SU-DHL-6 (cell line): ENCODE measurements at regions not wholly inside any gene's neighbourhood (a gene's known extent, or its start where the extent isn't known, plus 50 kb on each side); places are given as distances from the start of the nearest gene placed in this dataset.

Experiments
- H2AFZ ChIP-seq: fragments of 200-600 bp; sonication (generic); 2 replicates; pipeline ENCODE4 v1.6.1; 2014; ENCODE audit warnings: low read depth, mild to moderate bottlenecking, moderate library complexity, mixed read lengths, antibody characterized with exemption, low read length; ENCODE audit not compliant: severe bottlenecking
- H3F3A ChIP-seq: fragments of 200-600 bp; shearing (Covaris generic); 2 replicates; pipeline ENCODE4 v1.6.0; 2016; ENCODE audit warnings: antibody characterized with exemption, mild to moderate bottlenecking; ENCODE audit not compliant: insufficient read depth
- H3K27ac ChIP-seq: fragments of 200-600 bp; sonication (generic); 2 replicates; pipeline ENCODE4 v1.5.1; 2016; ENCODE audit warnings: low read depth, mild to moderate bottlenecking, low read length, moderate library complexity, mixed read lengths
- H3K27me3 ChIP-seq: fragments of 200-600 bp; sonication (generic), shearing (Covaris generic); 2 replicates; pipeline ENCODE4 v1.6.0; 2014; ENCODE audit warnings: mild to moderate bottlenecking, low read length
- H3K36me3 ChIP-seq: fragments of 200-600 bp; sonication (generic); 2 replicates; pipeline ENCODE4 v1.6.1; 2014; ENCODE audit warnings: mild to moderate bottlenecking, low read length, mixed read lengths
- H3K4me2 ChIP-seq: fragments of 300-600, 200-600 bp; shearing (Covaris generic), sonication (generic); 2 replicates; pipeline ENCODE4 v1.6.0; 2014; ENCODE audit warnings: low read length, low read depth, mild to moderate bottlenecking; ENCODE audit not compliant: poor library complexity, severe bottlenecking
- H3K4me3 ChIP-seq: fragments of 200-600 bp; sonication (generic); 2 replicates; pipeline ENCODE4 v1.5.1; 2014; ENCODE audit warnings: antibody characterized with exemption, low read length, mild to moderate bottlenecking, mixed read lengths; ENCODE audit not compliant: insufficient read depth, poor library complexity, severe bottlenecking
- H3K79me2 ChIP-seq: fragments of 200-600 bp; sonication (generic); 2 replicates; pipeline ENCODE4 v1.6.1; 2014; ENCODE audit warnings: mild to moderate bottlenecking, low read length, moderate library complexity; ENCODE audit not compliant: insufficient read depth
- H3K9ac ChIP-seq: fragments of 200-600 bp; sonication (generic); 2 replicates; pipeline ENCODE4 v1.7.0; 2014; ENCODE audit warnings: mild to moderate bottlenecking, low read length
- H3K9me2 ChIP-seq: fragments of 200-600 bp; sonication (generic); replicated peaks from 2 replicates; pipeline ENCODE4 v1.6.1; 2014; ENCODE audit warnings: low read length; ENCODE audit not compliant: insufficient read depth
- H3K9me3 ChIP-seq: fragments of 200-600 bp; sonication (generic); 2 replicates; pipeline ENCODE4 v1.6.1; 2014; ENCODE audit warnings: low read length, mixed read lengths; ENCODE audit not compliant: insufficient read depth
- H4K20me1 ChIP-seq: fragments of 200-600 bp; sonication (generic); 2 replicates; pipeline ENCODE4 v1.6.1; 2014; ENCODE audit warnings: low read depth, mild to moderate bottlenecking, antibody characterized with exemption, low read length, moderate library complexity, mixed read lengths
- EZH2phosphoT487 ChIP-seq: fragments of 200-600 bp; sonication (generic), shearing (Covaris generic); conservative IDR thresholded peaks from 2 replicates; pipeline ENCODE4 v1.6.1; 2018; ENCODE audit warnings: mild to moderate bottlenecking, antibody characterized with exemption, low read length, moderate library complexity, mixed read lengths
- TF ChIP-seq, protein P1 (sequence below): fragments of 200-600 bp; sonication (generic); IDR thresholded peaks from one replicate; pipeline ENCODE4 v1.5.1; 2017; ENCODE audit warnings: antibody characterized with exemption, mild to moderate bottlenecking, low read length, moderate library complexity; ENCODE audit not compliant: insufficient read depth, poor library complexity, severe bottlenecking

- Histone ChIP-seq H4K20me1 (no peaks in the 10 kb centered on the region), H3K9me3 (no peaks in the 10 kb centered on the region), H3K27ac (no peak overlapping the region), H3K4me3 (no peak overlapping the region), H3K4me2 (no peak overlapping the region), H3K9ac (no peak overlapping the region), H3K27me3 (no peaks in the 10 kb centered on the region), H3K9me2 (no peaks in the 10 kb centered on the region), H3K79me2 (no peaks in the 10 kb centered on the region), H3F3A (no peaks in the 10 kb centered on the region), H2AFZ (no peak overlapping the region), H3K36me3 (no peaks in the 10 kb centered on the region)
- no peak for TF ChIP-seq EZH2phosphoT487
- TF ChIP-seq, protein P1, sequence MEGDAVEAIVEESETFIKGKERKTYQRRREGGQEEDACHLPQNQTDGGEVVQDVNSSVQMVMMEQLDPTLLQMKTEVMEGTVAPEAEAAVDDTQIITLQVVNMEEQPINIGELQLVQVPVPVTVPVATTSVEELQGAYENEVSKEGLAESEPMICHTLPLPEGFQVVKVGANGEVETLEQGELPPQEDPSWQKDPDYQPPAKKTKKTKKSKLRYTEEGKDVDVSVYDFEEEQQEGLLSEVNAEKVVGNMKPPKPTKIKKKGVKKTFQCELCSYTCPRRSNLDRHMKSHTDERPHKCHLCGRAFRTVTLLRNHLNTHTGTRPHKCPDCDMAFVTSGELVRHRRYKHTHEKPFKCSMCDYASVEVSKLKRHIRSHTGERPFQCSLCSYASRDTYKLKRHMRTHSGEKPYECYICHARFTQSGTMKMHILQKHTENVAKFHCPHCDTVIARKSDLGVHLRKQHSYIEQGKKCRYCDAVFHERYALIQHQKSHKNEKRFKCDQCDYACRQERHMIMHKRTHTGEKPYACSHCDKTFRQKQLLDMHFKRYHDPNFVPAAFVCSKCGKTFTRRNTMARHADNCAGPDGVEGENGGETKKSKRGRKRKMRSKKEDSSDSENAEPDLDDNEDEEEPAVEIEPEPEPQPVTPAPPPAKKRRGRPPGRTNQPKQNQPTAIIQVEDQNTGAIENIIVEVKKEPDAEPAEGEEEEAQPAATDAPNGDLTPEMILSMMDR = no peak
These were observed 242.7 kb downstream of the MREG start for GRCh38 chr2:215770668-215771067.

DNA sequence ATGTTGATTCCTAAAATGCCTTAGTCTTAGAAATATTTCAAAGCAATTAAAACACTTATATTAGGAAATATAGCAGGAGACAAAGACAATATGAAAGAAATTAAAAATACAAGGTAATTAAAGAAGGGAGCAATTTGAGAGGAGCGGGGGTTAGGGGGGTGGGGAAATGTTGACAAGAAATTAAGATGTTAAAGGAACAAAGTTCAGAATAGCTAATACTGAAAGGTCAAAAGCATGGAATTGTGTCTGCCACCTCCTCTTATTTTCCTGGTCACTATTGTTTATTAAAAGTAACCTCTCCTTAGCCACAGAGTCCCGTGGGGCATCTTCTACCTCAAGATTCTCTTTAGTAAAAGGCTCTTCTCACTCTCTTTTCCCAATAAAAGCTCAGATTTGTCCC lies 244.1 kb downstream of the MREG start:
- Histone ChIP-seq H3K27ac (no peak overlapping the region), H3K4me3 (no peak overlapping the region), H3K9me3 (no peaks in the 10 kb centered on the region), H3K9ac (no peak overlapping the region), H3K4me2 (no peak overlapping the region), H4K20me1 (no peaks in the 10 kb centered on the region), H3K36me3 (no peaks in the 10 kb centered on the region), H3K27me3 (no peaks in the 10 kb centered on the region), H3K79me2 (no peaks in the 10 kb centered on the region), H3K9me2 (no peaks in the 10 kb centered on the region), H2AFZ (no peak overlapping the region), H3F3A (no peaks in the 10 kb centered on the region)
- no peak for TF ChIP-seq EZH2phosphoT487
- TF ChIP-seq, protein P1 = no peak

GRCh38 chr2:215767625-215768024 lies 245.7 kb downstream of the MREG start:
- Histone ChIP-seq H3K36me3 (no peaks in the 10 kb centered on the region), H3K27ac (no peak overlapping the region), H3K79me2 (no peaks in the 10 kb centered on the region), H3K9me2 (no peaks in the 10 kb centered on the region), H3K4me3 (no peak overlapping the region), H3K4me2 (no peak overlapping the region), H2AFZ (no peak overlapping the region), H3K9me3 (no peaks in the 10 kb centered on the region), H3K9ac (no peak overlapping the region), H4K20me1 (no peaks in the 10 kb centered on the region), H3F3A (no peaks in the 10 kb centered on the region), H3K27me3 (no peaks in the 10 kb centered on the region)
- no peak for TF ChIP-seq EZH2phosphoT487
- TF ChIP-seq, protein P1 = no peak
